Right lobe of liver (tissue), 6 donors: ENCODE measurements at regions not wholly inside any gene's neighbourhood (a gene's known extent, or its start where the extent isn't known, plus 50 kb on each side); places are given as distances from the start of the nearest gene placed in this dataset.
"Not testable (repeated sequence)": the region's sequence is repeated elsewhere in the genome, so short reads cannot be mapped to it uniquely, and the experiment has no call there.

Source experiments
- ATAC-seq, 4 donors: fragments of 200-7000 bp; cut with Tn5 transposase; one replicate each; pipeline ENCODE4 v1.9.1; 2020; ENCODE audit warnings: mild to moderate bottlenecking in 4 of 4, moderate library complexity in 4 of 4
- DNase-seq, 3 donors: peaks; one replicate each; pipeline ENCODE4 v3.0.0-alpha.2; 2020
- H3K27ac ChIP-seq, 3 donors: fragments of 200-600 bp; one replicate each; pipeline ENCODE4 v1.8.0; 2022
- H3K27me3 ChIP-seq, 2 donors: fragments of 200-600 bp; one replicate each; pipeline ENCODE4 v1.8.0; 2022
- H3K36me3 ChIP-seq, 4 donors: fragments of 200-600 bp; sonication (generic) in 1 of 4; one replicate each; pipeline versions ENCODE4 v1.5.1 to v1.8.0; 2017 to 2022; ENCODE audit warnings: control low read depth in 1 of 4
- H3K4me1 ChIP-seq, 4 donors: fragments of 200-600 bp; sonication (generic) in 1 of 4; one replicate each; pipeline versions ENCODE4 v1.5.1 to v1.8.0; 2017 to 2022; ENCODE audit warnings: control low read depth in 1 of 4
- H3K4me3 ChIP-seq, 3 donors: fragments of 200-600 bp; one replicate each; pipeline ENCODE4 v1.8.0; 2022
- H3K9me3 ChIP-seq, 4 donors: fragments of 200-600 bp; sonication (generic) in 1 of 4; one replicate each; pipeline versions ENCODE4 v1.5.1 to v1.8.0; 2017 to 2022; ENCODE audit warnings: control low read depth in 1 of 4
- CTCF ChIP-seq, 4 donors: fragments of 200-600 bp in 3 of 4; fragments of 450-650 bp in 1 of 4; IDR thresholded peaks; one replicate each; pipeline versions ENCODE4 v1.5.1 to v1.8.0; 2016 to 2022; ENCODE audit warnings: antibody characterized with exemption in 4 of 4, mild to moderate bottlenecking in 2 of 4
- POLR2A ChIP-seq: fragments of 450-650 bp; IDR thresholded peaks from one replicate; pipeline ENCODE4 v1.6.1; 2017; ENCODE audit warnings: antibody characterized with exemption, mild to moderate bottlenecking
- WGBS: methylation state at CpG from one replicate; pipeline ENCODE4 v1.1.6; 2018; ENCODE audit warnings: low coverage, low lambda C conversion rate; ENCODE audit not compliant: insufficient coverage; ENCODE audit errors: missing lambda C conversion rate; 5-methylcytosine and 5-hydroxymethylcytosine counted together
- intact Hi-C, 2 donors: fragments of 100-400 bp; cut with DNase I; formaldehyde crosslinking; loops; one replicate each; pipeline versions ENCODE4 v1.11.2 to v1.14.1; 2022
- donor health status: DM: no; HTN: yes; CAD: no.
- donor health status: DM: no; HTN: no; CAD: no.
- donor health status: DM: no; HTN: no; CAD: no.
- donor health status: DM: no; HTN: yes; CAD: no.
- donor health status: DM: no; HTN: yes; CAD: no.

GRCh38 chr14:98006008-98006407 lies 1208.8 kb downstream of the VRK1 start:
- intact Hi-C loops = no loop called here
- H3K36me3 ChIP-seq = no peaks in the 10 kb centered on the region
- no peaks in the 10 kb centered on the region for H3K9me3 ChIP-seq
- 81% methylated on average over 7 of the region's 7 CpGs for WGBS
- no peak for ATAC-seq
- H3K4me3 ChIP-seq = no peak overlapping the region
- no peak for TF ChIP-seq CTCF (IDR thresholded peaks at IDR 0.05)
- TF ChIP-seq POLR2A = no peak
- H3K27me3 ChIP-seq = no peaks in the 10 kb centered on the region
- H3K4me1 ChIP-seq = no peaks in the 10 kb centered on the region
- H3K27ac ChIP-seq = no peak overlapping the region
- no peak for DNase-seq

- DNase-seq (no peak), ATAC-seq (no peak)
- 52% methylated on average over 4 of the region's 4 CpGs for WGBS
- Histone ChIP-seq H3K36me3 (no peaks in the 10 kb centered on the region), H3K27ac (no peak overlapping the region), H3K4me3 (no peak overlapping the region), H3K27me3 (no peaks in the 10 kb centered on the region), H3K9me3 (no peaks in the 10 kb centered on the region), H3K4me1 (no peaks in the 10 kb centered on the region)
- intact Hi-C loops = no loop called here
- no peak for TF ChIP-seq POLR2A
- TF ChIP-seq CTCF (IDR thresholded peaks at IDR 0.05) = no peak
Observed at GRCh38 chr14:98008381-98009113, 1211.4 kb downstream of the VRK1 start.

- H3K36me3 ChIP-seq, ATAC-seq, H3K27ac ChIP-seq, H3K9me3 ChIP-seq, H3K27me3 ChIP-seq, H3K4me1 ChIP-seq, DNase-seq, intact Hi-C loops, H3K4me3 ChIP-seq: not testable (repeated sequence)
- 64% methylated on average over 3 of the region's 3 CpGs for WGBS
Observed at GRCh38 chr14:98009177-98009576, 1212.0 kb downstream of the VRK1 start.

- ATAC-seq = no peak
- Histone ChIP-seq H3K27me3 (no peaks in the 10 kb centered on the region), H3K9me3 (no peaks in the 10 kb centered on the region), H3K4me1 (no peaks in the 10 kb centered on the region), H3K27ac (no peak overlapping the region), H3K4me3 (no peak overlapping the region), H3K36me3 (no peaks in the 10 kb centered on the region)
- WGBS = 58% methylated on average over 2 of the region's 2 CpGs
- intact Hi-C loops = no loop called here
- TF ChIP-seq POLR2A (no peak), CTCF (IDR thresholded peaks at IDR 0.05) (no peak)
- DNase-seq = no peak
Observed at GRCh38 chr14:98010784-98011183, 1213.6 kb downstream of the VRK1 start.

- Histone ChIP-seq H3K4me3 (no peak overlapping the region), H3K27ac (no peak overlapping the region), H3K4me1 (no peaks in the 10 kb centered on the region), H3K36me3 (no peaks in the 10 kb centered on the region), H3K9me3 (no peaks in the 10 kb centered on the region), H3K27me3 (no peaks in the 10 kb centered on the region)
- DNase-seq (no peak), ATAC-seq (no peak)
- intact Hi-C loops = loop anchor here in 1 of 2 donors (2.0 kb wide), 1 partner anchor 18 kb away; no protein-coding TSS in a partner anchor
- TF ChIP-seq CTCF (IDR thresholded peaks at IDR 0.05) (no peak), POLR2A (no peak)
- 60% methylated on average over 3 of the region's 3 CpGs for WGBS
Observed at GRCh38 chr14:98014851-98015615, 1217.9 kb downstream of the VRK1 start.
